ENCODE measurements at regions not wholly inside any gene's neighbourhood (a gene's known extent, or its start where the extent isn't known, plus 50 kb on each side); places are given as distances from the start of the nearest gene placed in this dataset.
"Not testable (repeated sequence)": the region's sequence is repeated elsewhere in the genome, so short reads cannot be mapped to it uniquely, and the experiment has no call there.

DNA sequence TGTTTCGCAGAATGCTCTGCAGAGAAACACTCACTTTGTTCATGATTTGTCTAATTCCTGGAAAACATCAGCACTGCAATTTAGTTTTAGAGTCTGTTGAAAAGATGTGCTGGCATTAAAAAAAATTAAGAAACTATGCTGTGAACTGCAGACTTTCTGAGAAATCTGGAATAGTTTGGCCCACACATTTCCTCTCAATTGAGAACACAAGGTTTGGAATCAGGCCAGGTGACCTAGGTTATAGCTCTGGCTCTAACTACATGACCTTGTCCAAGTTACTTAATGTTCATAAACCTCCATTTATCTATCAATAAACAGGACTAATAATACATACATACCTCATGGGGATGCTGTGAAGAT lies 61.4 kb upstream of the ENPEP start:
- Histone ChIP-seq H3K4me1 (no peaks in the 10 kb centered on the region), H3K27ac (no peak overlapping the region), H3K27me3 (no peaks in the 10 kb centered on the region), H3K4me3 (no peak overlapping the region), H3K36me3 (no peaks in the 10 kb centered on the region), H3K9me3 (no peaks in the 10 kb centered on the region)
- intact Hi-C loops (cut with DNase I; ENCODE audit: low total_unique reads): no loop called here
- DNase-seq (ENCODE audit: low spot score in 2 of 2): no peak
- TF ChIP-seq POLR2AphosphoS5 (IDR thresholded peaks at IDR 0.05): no peak
- TF ChIP-seq, protein P1, sequence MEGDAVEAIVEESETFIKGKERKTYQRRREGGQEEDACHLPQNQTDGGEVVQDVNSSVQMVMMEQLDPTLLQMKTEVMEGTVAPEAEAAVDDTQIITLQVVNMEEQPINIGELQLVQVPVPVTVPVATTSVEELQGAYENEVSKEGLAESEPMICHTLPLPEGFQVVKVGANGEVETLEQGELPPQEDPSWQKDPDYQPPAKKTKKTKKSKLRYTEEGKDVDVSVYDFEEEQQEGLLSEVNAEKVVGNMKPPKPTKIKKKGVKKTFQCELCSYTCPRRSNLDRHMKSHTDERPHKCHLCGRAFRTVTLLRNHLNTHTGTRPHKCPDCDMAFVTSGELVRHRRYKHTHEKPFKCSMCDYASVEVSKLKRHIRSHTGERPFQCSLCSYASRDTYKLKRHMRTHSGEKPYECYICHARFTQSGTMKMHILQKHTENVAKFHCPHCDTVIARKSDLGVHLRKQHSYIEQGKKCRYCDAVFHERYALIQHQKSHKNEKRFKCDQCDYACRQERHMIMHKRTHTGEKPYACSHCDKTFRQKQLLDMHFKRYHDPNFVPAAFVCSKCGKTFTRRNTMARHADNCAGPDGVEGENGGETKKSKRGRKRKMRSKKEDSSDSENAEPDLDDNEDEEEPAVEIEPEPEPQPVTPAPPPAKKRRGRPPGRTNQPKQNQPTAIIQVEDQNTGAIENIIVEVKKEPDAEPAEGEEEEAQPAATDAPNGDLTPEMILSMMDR (IDR thresholded peaks at IDR 0.05): no peak
- no peak for TF ChIP-seq POLR2A (IDR thresholded peaks at IDR 0.05)

DNA sequence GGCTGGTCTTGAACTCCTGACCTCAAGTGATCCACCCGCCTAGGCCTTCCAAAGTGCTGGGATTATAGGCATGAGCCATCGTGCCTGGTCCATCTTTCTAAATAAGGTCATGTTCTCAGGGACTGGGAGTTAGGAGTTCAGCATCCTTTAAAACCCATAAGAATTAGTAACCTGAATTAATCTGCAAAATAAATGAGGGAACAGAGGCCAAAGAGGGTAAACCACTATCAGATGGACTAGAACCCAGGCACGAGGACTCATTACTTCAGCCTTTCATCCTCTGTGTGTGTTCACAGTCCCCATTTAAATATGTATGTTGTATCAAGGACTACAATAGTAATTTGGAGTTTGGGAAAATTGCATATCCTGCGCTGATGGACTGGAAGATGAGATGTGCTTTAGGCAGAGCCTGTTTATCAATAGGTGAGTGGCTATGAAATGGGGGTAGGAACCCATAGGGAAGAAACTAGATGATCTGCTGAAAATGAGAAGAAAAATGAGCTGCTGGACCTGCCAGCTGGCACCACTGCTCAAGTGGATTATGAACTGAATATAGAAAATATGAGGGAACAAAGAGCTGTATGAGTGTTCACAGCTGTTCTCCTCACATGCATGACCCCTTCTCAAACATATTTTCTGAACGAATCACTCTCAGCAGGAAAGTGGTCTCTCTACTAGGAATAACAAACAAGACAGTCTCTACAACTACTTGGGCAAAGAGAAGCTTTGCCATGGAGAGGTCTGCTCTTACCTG lies 62.0 kb upstream of the ENPEP start:
- H3K4me3 ChIP-seq; intact Hi-C loops (cut with DNase I; ENCODE audit: low total_unique reads); H3K27ac ChIP-seq; H3K36me3 ChIP-seq; DNase-seq (ENCODE audit: low spot score in 2 of 2); H3K9me3 ChIP-seq; H3K27me3 ChIP-seq; H3K4me1 ChIP-seq: not testable (repeated sequence)

DNA sequence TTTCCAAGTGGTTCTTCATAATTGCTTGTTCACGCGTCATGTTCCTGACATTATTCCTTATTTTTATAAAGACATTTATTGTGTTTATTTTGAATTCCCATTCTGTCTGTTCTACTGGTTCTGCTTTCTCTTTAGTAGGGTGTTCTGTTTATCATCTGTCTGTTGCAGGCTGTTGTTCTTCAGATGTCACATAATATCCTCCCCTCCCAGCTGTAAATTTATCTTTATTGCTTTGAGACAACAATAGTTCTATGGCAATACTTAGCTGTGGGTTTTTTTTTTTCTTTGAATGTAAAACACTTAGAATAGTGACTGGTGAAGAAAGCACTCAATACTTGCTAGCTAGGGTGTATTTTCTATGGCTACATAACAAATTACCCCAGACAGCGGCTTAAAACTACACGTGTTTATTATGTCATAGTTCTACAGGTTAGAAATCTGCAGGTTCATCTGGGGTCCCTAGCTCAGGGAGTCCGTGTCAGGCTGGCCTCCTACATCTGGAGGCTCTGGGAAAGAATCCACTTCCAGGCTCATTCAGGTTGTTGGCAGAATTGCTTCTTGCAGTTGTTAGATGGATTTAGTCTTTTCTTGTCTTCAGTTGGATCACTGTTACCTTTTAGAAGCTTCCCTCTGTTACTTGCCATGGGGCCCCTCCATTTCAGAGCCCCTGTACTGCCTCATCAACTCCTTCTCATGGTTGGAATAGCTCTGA lies 63.4 kb upstream of the ENPEP start:
- H3K27ac ChIP-seq: no peak overlapping the region
- H3K9me3 ChIP-seq: no peaks in the 10 kb centered on the region
- TF ChIP-seq POLR2AphosphoS5 (IDR thresholded peaks at IDR 0.05) (no peak), POLR2A (IDR thresholded peaks at IDR 0.05) (no peak)
- TF ChIP-seq, protein P1 (IDR thresholded peaks at IDR 0.05): no peak

DNA sequence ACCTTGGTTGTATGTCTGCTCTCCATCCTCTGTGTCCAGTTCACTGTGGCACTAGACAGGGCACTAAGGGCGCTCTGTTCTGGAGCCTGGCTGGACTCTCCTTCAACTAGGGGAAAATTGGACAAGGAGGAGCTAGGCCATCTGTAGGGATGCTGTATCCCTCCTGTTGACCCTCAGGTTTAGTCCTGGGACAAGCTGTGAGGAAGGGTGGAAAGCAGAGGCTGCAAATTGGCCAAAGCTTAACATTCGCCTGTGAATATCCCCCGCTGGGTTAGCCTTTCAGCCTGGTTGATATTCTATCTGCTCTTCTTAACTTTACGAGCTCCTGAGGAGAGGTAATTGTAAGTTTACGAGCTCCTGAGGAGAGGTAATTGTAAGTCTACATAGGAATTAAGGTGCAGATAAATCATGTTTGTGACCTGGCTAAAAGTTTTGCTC lies 64.4 kb upstream of the ENPEP start:
- TF ChIP-seq POLR2AphosphoS5 (IDR thresholded peaks at IDR 0.05): no peak
- no peak for TF ChIP-seq POLR2A (IDR thresholded peaks at IDR 0.05)
- TF ChIP-seq, protein P1 (IDR thresholded peaks at IDR 0.05): no peak
- Histone ChIP-seq H3K27ac (no peak overlapping the region), H3K4me3 (no peak overlapping the region), H3K9me3 (no peaks in the 10 kb centered on the region), H3K4me1 (no peaks in the 10 kb centered on the region), H3K36me3 (no peaks in the 10 kb centered on the region), H3K27me3 (no peaks in the 10 kb centered on the region)
- DNase-seq (ENCODE audit: low spot score in 2 of 2): no peak
- intact Hi-C loops (cut with DNase I; ENCODE audit: low total_unique reads): no loop called here

More for the DNA sequence above, 63.4 kb upstream of the ENPEP start:
- no peak for DNase-seq (ENCODE audit: low spot score in 2 of 2)
- intact Hi-C loops (cut with DNase I; ENCODE audit: low total_unique reads): no loop called here
- H3K36me3 ChIP-seq: no peaks in the 10 kb centered on the region
- H3K4me1 ChIP-seq: no peaks in the 10 kb centered on the region
- H3K4me3 ChIP-seq: no peak overlapping the region
- no peaks in the 10 kb centered on the region for H3K27me3 ChIP-seq

DNA sequence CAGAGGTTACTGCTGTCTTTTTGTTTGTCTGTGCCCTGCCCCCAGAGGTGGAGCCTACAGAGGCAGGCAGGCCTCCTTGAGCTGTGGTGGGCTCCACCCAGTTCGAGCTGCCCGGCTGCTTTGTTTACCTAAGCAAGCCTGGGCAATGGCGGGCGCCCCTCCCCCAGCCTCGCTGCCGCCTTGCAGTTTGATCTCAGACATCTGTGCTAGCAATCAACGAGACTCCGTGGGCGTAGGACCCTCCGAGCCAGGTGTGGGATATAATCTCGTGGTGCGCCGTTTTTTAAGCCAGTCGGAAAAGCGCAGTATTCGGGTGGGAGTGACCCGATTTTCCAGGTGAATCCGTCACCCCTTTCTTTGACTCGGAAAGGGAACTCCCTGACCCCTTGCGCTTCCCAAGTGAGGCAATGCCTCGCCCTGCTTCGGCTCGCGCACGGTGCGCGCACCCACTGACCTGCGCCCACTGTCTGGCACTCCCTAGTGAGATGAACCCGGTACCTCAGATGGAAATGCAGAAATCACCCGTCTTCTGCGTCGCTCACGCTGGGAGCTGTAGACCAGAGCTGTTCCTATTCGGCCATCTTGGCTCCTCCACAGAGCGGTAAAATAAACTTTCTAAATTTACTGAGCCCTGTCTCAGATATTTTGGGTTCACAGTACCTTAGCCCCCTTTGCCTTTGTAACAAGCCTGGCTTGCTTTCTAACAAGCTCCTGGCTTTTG lies 64.9 kb upstream of the ENPEP start:
- H3K36me3 ChIP-seq; H3K27me3 ChIP-seq; H3K4me1 ChIP-seq; DNase-seq (ENCODE audit: low spot score in 2 of 2); H3K9me3 ChIP-seq; intact Hi-C loops (cut with DNase I; ENCODE audit: low total_unique reads); H3K27ac ChIP-seq; H3K4me3 ChIP-seq: not testable (repeated sequence)

DNA sequence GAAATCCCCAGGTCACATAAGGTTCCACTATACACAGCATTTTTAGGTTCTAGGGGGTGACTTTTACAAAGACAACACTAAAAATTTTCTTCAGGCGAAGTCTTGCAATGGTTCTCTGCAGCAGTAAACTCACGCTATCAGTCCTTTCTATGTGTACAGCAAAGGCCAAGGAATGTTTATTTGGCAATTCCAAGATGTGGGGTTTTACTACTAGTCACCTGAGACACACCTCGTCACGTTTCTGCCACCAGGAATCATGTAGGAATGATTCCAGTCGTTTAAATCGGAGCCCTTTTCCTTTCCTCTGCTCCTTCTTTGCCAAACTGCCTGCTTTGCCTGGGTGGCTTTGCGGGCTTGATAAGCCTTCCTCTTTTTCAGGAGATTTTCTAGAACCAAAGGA lies 75.9 kb upstream of the ENPEP start:
- H3K27me3 ChIP-seq: no peaks in the 10 kb centered on the region
- DNase-seq (ENCODE audit: low spot score in 2 of 2): no peak
- H3K4me3 ChIP-seq: no peak overlapping the region
- H3K27ac ChIP-seq: no peak overlapping the region
- intact Hi-C loops (cut with DNase I; ENCODE audit: low total_unique reads): no loop called here
- no peaks in the 10 kb centered on the region for H3K4me1 ChIP-seq
- TF ChIP-seq POLR2AphosphoS5 (IDR thresholded peaks at IDR 0.05): no peak
- no peak for TF ChIP-seq POLR2A (IDR thresholded peaks at IDR 0.05)
- TF ChIP-seq, protein P1 (IDR thresholded peaks at IDR 0.05): no peak
- no peaks in the 10 kb centered on the region for H3K36me3 ChIP-seq
- no peaks in the 10 kb centered on the region for H3K9me3 ChIP-seq

DNA sequence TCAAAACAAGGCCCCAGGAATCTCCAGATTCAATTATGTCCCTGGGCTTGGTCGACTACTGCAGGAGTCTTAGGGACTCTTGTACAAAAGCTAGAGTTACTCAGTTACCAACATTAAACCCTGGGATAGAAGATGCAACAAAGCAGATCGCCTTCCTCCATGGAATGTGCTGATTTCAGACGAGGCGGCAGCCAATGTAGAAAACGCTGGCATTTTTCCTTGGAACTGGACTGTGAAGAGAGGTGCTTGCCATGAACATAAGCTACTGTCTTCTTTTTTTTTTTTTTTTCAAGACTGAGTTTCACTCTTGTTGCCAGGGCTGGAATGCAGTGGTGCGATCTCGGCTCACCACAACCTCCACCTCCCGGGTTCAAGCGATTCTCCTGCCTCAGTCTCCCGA lies 76.9 kb upstream of the ENPEP start:
- H3K9me3 ChIP-seq; H3K27ac ChIP-seq; DNase-seq (ENCODE audit: low spot score in 2 of 2); H3K27me3 ChIP-seq; H3K4me1 ChIP-seq; intact Hi-C loops (cut with DNase I; ENCODE audit: low total_unique reads); H3K36me3 ChIP-seq; H3K4me3 ChIP-seq: not testable (repeated sequence)
